ENCODE measurements at regions not wholly inside any gene's neighbourhood (a gene's known extent, or its start where the extent isn't known, plus 50 kb on each side); places are given as distances from the start of the nearest gene placed in this dataset.
A peak's percentile ranks its signal among the peaks of the same experiment; 100 is the strongest.

DNA sequence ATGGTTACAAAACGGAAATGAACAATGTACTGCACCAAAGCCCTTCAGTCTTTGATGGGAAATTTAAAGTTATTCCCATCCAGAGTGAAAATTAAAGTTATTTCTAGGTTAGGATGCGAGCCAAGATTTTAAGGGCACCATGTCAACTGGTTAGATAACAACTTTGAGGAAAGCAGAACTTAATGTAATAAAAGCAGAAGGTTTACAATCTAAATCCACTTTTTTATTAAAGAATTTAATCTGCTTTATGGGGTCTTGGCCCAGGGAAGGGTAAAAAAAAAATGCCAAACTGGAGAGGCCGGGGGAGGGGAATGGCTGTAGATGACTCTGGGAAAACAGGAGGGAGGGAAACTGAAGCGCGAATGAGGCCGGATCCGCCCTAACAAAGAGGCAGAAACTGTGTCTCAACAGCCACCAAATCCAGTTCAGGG, 108.2 kb upstream of the ATF7IP start:
- H3K4me3 ChIP-seq: peak overlapping the region; percentile 2
- peak overlapping the region; percentile 95 for H3K27ac ChIP-seq
- H3K27me3 ChIP-seq: no peaks in the 10 kb centered on the region
- peaks cover 35% of the 10 kb centered on the region for H3K4me1 ChIP-seq (ENCODE audit: low read depth)
- DNase-seq (ENCODE audit: low read depth in 1 of 2, low spot score in 1 of 2): no peak
- no peaks in the 10 kb centered on the region for H3K36me3 ChIP-seq
- TF ChIP-seq, protein P1, sequence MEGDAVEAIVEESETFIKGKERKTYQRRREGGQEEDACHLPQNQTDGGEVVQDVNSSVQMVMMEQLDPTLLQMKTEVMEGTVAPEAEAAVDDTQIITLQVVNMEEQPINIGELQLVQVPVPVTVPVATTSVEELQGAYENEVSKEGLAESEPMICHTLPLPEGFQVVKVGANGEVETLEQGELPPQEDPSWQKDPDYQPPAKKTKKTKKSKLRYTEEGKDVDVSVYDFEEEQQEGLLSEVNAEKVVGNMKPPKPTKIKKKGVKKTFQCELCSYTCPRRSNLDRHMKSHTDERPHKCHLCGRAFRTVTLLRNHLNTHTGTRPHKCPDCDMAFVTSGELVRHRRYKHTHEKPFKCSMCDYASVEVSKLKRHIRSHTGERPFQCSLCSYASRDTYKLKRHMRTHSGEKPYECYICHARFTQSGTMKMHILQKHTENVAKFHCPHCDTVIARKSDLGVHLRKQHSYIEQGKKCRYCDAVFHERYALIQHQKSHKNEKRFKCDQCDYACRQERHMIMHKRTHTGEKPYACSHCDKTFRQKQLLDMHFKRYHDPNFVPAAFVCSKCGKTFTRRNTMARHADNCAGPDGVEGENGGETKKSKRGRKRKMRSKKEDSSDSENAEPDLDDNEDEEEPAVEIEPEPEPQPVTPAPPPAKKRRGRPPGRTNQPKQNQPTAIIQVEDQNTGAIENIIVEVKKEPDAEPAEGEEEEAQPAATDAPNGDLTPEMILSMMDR (IDR thresholded peaks at IDR 0.05; ENCODE audit: low read depth, low read length): no peak
- no peaks in the 10 kb centered on the region for H3K9me3 ChIP-seq (ENCODE audit: low read depth)

- no peaks in the 10 kb centered on the region for H3K36me3 ChIP-seq
- no peaks in the 10 kb centered on the region for H3K27me3 ChIP-seq
- peaks cover 35% of the 10 kb centered on the region for H3K4me1 ChIP-seq (ENCODE audit: low read depth)
- TF ChIP-seq, protein P1 (IDR thresholded peaks at IDR 0.05; ENCODE audit: low read depth, low read length): no peak
- DNase-seq (ENCODE audit: low read depth in 1 of 2, low spot score in 1 of 2): peak; percentile 97 to 99
- H3K27ac ChIP-seq: peak overlapping the region; percentile 95
- H3K4me3 ChIP-seq: no peak overlapping the region
- no peaks in the 10 kb centered on the region for H3K9me3 ChIP-seq (ENCODE audit: low read depth)
Observed at GRCh38 chr12:14257734-14258574, 107.5 kb upstream of the ATF7IP start.

DNA sequence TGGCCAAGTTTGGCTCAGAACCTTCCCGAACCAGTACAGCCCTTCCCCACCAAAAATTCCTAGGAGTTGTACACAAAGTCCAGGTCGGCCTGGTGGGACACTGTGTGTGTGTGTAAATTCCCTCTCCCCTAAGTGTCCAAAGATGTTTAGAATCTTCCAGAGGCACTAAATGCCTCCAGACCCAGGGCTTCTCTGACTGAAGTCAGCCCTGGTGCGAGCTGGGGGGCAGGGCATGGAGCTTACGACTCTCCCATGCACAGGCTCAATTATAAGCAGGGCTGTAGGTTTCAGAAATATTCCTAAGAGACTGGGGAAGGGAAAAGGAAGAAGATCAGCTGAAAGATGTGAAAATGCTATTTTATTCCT, 106.9 kb upstream of the ATF7IP start:
- H3K4me1 ChIP-seq (ENCODE audit: low read depth): peaks cover 35% of the 10 kb centered on the region
- peak overlapping the region; percentile 95 for H3K27ac ChIP-seq
- no peaks in the 10 kb centered on the region for H3K9me3 ChIP-seq (ENCODE audit: low read depth)
- H3K4me3 ChIP-seq: no peak overlapping the region
- TF ChIP-seq, protein P1 (IDR thresholded peaks at IDR 0.05; ENCODE audit: low read depth, low read length): no peak
- H3K27me3 ChIP-seq: no peaks in the 10 kb centered on the region
- no peaks in the 10 kb centered on the region for H3K36me3 ChIP-seq
- no peak for DNase-seq (ENCODE audit: low read depth in 1 of 2, low spot score in 1 of 2)

DNA sequence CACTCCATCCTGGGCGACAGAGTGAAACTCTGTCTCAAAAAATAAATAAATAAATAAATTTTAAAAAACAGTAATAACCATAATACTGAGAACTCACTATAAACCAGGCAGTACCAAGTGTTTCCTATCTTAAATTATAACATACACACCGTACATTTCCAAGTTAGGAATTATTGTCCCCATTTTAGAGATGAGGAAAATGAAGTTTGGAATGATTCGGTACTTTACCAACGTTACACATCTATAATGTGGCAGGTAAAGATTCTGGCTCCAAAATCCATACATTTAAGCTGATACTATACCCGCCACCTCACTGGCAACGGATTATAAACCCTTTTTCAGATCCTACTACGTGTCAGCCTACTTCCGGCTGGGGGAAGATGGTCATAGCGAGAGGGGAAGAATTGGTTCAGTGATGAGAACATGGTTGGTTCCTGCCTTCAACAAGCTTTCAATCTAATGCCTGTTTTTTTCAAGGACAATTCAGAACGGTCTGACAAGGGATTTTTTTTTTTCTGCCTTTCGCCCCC, 105.9 kb upstream of the ATF7IP start:
- TF ChIP-seq, protein P1 (IDR thresholded peaks at IDR 0.05; ENCODE audit: low read depth, low read length): no peak
- no peaks in the 10 kb centered on the region for H3K9me3 ChIP-seq (ENCODE audit: low read depth)
- peak overlapping the region; percentile 95 for H3K27ac ChIP-seq
- H3K4me3 ChIP-seq: no peak overlapping the region
- no peaks in the 10 kb centered on the region for H3K36me3 ChIP-seq
- H3K27me3 ChIP-seq: no peaks in the 10 kb centered on the region
- no peak for DNase-seq (ENCODE audit: low read depth in 1 of 2, low spot score in 1 of 2)
- peaks cover 35% of the 10 kb centered on the region for H3K4me1 ChIP-seq (ENCODE audit: low read depth)

DNA sequence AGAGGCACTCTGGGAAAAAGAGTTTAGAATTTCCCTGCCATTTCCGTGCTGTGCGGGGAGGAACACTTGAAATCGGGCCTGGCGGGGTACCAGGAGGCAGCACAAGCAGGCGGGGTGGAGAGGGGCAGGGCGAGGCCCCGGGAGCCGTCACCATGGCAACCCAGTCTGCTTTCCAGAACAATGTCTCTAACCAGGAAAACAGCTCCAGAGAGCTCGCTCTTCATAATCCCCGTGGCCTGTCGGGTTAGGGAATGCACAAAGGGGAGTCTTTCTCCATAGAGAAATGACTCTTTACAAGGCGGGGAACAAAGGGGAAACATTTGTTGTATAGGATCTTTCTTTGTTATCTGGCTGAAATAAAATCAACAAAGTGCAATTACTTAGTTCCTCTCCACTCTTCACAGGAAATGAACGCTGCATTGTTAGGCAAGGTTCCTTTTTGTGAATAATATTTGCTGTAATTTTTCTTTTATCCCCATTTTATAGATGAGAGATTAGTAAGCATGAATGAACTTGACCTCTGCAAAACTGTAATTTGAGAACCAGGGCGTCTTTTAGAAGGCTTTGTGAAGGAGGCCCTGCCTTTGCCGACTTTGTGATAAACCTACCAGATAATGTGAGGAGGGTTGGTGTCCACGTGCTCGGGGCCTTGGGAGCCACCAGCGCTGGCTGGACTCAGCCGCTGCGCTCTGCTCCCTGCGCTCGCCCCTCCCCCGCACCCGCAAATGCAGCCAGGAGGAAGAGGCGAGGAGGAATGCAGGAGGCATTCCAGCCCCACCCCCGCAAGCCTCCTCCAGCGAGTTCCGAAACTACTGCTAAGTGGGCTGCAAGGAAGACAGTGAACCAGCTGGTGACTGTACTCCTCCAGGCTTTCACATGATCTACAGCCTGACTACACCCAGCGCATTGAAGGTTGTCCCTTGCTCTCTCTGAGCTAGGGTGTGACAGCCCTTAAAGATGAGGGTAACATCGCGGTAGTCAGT, 105.2 kb upstream of the ATF7IP start:
- H3K27me3 ChIP-seq: no peaks in the 10 kb centered on the region
- TF ChIP-seq, protein P1 (IDR thresholded peaks at IDR 0.05; ENCODE audit: low read depth, low read length): no peak
- no peak overlapping the region for H3K4me3 ChIP-seq
- H3K4me1 ChIP-seq (ENCODE audit: low read depth): peaks cover 35% of the 10 kb centered on the region
- H3K36me3 ChIP-seq: no peaks in the 10 kb centered on the region
- H3K27ac ChIP-seq: peak overlapping the region; percentile 31
- no peaks in the 10 kb centered on the region for H3K9me3 ChIP-seq (ENCODE audit: low read depth)
- DNase-seq (ENCODE audit: low read depth in 1 of 2, low spot score in 1 of 2): peak; percentile 71 to 98
